Neural progenitor cell (in vitro differentiated cells): ENCODE measurements at regions not wholly inside any gene's neighbourhood (a gene's known extent, or its start where the extent isn't known, plus 50 kb on each side); places are given as distances from the start of the nearest gene placed in this dataset.

Experiments used
- EZH2 ChIP-seq: fragments of 200-600 bp; sonication (generic); IDR thresholded peaks from 2 replicates; pipeline ENCODE4 v1.6.1; 2017; ENCODE audit warnings: antibody characterized with exemption, mild to moderate bottlenecking, moderate library complexity
- TF ChIP-seq, protein P1 (sequence below): fragments of 200-600 bp; sonication (generic); IDR thresholded peaks from 2 replicates; pipeline ENCODE4 v1.5.1; 2017; ENCODE audit warnings: antibody characterized with exemption, mild to moderate bottlenecking

DNA sequence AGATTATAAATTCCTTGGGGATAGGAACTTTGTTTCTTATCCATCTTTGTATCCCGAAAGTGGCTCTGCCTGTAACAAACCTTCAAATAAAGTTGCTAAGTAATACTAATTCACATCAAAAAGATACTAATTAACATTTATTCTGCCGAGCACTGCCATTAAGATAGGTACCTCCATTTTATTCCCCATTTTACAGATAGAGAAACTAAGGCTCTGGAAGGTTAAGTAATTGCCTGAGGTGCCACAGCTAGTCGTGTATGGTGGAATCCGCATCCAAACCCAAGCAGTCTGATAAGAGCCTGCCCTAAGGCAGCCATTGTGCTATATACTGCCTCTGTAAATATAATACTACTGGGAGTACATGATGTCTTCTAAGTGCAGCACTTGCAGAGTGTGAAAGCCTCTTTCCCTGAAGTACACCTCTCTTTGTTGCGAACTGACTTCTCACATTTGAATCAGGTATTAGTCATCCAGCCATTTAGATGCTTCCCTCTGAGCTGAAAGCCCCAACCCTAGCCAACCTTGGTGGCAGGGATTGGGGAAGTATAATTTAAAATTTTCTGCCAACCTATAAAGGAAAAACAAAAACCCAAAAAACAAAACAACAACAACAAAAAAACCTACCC lies 78.5 kb upstream of the CHD2 start:
- TF ChIP-seq, protein P1, sequence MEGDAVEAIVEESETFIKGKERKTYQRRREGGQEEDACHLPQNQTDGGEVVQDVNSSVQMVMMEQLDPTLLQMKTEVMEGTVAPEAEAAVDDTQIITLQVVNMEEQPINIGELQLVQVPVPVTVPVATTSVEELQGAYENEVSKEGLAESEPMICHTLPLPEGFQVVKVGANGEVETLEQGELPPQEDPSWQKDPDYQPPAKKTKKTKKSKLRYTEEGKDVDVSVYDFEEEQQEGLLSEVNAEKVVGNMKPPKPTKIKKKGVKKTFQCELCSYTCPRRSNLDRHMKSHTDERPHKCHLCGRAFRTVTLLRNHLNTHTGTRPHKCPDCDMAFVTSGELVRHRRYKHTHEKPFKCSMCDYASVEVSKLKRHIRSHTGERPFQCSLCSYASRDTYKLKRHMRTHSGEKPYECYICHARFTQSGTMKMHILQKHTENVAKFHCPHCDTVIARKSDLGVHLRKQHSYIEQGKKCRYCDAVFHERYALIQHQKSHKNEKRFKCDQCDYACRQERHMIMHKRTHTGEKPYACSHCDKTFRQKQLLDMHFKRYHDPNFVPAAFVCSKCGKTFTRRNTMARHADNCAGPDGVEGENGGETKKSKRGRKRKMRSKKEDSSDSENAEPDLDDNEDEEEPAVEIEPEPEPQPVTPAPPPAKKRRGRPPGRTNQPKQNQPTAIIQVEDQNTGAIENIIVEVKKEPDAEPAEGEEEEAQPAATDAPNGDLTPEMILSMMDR: no peak
- no peak for TF ChIP-seq EZH2
